HUES6 (cell line): ENCODE measurements at regions not wholly inside any gene's neighbourhood (a gene's known extent, or its start where the extent isn't known, plus 50 kb on each side); places are given as distances from the start of the nearest gene placed in this dataset.

Experiments
- H3K27ac ChIP-seq: 2 replicates; pipeline ENCODE4 v1.7.0; 2013; ENCODE audit warnings: low read depth, mild to moderate bottlenecking, low read length, inconsistent platforms
- H3K27me3 ChIP-seq: 2 replicates; pipeline ENCODE4 v1.6.1; 2013; ENCODE audit warnings: low read length; ENCODE audit not compliant: control insufficient read depth, insufficient read depth
- H3K36me3 ChIP-seq: 2 replicates; pipeline ENCODE4 v1.6.1; 2013; ENCODE audit warnings: low read length; ENCODE audit not compliant: control insufficient read depth, insufficient read depth
- H3K4me1 ChIP-seq: 2 replicates; pipeline ENCODE4 v1.6.1; 2013; ENCODE audit warnings: low read length; ENCODE audit not compliant: control insufficient read depth, insufficient read depth
- H3K4me3 ChIP-seq: 2 replicates; pipeline ENCODE4 v1.5.1; 2013; ENCODE audit warnings: low read depth, low read length
- H3K9ac ChIP-seq: one replicate; pipeline ENCODE4 v1.6.1; 2013; ENCODE audit warnings: mild to moderate bottlenecking, low read length
- H3K9me3 ChIP-seq: 2 replicates; pipeline ENCODE4 v1.6.1; 2013; ENCODE audit warnings: low read depth, low read length; ENCODE audit not compliant: control insufficient read depth, insufficient read depth

GRCh38 chr7:67552738-67553137 is 556.1 kb downstream of the TYW1 start:
- H3K9ac ChIP-seq: no peak overlapping the region
- no peaks in the 10 kb centered on the region for H3K36me3 ChIP-seq
- H3K4me3 ChIP-seq: no peak overlapping the region
- no peaks in the 10 kb centered on the region for H3K9me3 ChIP-seq
- no peaks in the 10 kb centered on the region for H3K4me1 ChIP-seq
- H3K27ac ChIP-seq: no peak overlapping the region
- peaks cover 3% of the 10 kb centered on the region; the same call in 1 of the 2 replicates for H3K27me3 ChIP-seq

GRCh38 chr7:67553378-67553777 is 556.7 kb downstream of the TYW1 start:
- Histone ChIP-seq H3K9me3 (no peaks in the 10 kb centered on the region), H3K4me3 (no peak overlapping the region), H3K27ac (no peak overlapping the region), H3K36me3 (no peaks in the 10 kb centered on the region), H3K4me1 (no peaks in the 10 kb centered on the region), H3K9ac (no peak overlapping the region), H3K27me3 (peaks cover 3% of the 10 kb centered on the region; the same call in 1 of the 2 replicates)

- Histone ChIP-seq H3K4me1 (no peaks in the 10 kb centered on the region), H3K27ac (no peak overlapping the region), H3K27me3 (peaks cover 3% of the 10 kb centered on the region; the same call in 1 of the 2 replicates), H3K9ac (no peak overlapping the region), H3K4me3 (no peak overlapping the region), H3K36me3 (no peaks in the 10 kb centered on the region), H3K9me3 (peaks cover 13% of the 10 kb centered on the region; the same call in 1 of the 2 replicates)
These were observed 558.4 kb downstream of the TYW1 start for GRCh38 chr7:67554986-67555385.

GRCh38 chr7:67564959-67565358 is 568.3 kb downstream of the TYW1 start:
- Histone ChIP-seq H3K27me3 (no peaks in the 10 kb centered on the region), H3K4me1 (no peaks in the 10 kb centered on the region), H3K4me3 (no peak overlapping the region), H3K36me3 (no peaks in the 10 kb centered on the region), H3K27ac (no peak overlapping the region), H3K9me3 (peaks cover 9% of the 10 kb centered on the region), H3K9ac (no peak overlapping the region)

- no peaks in the 10 kb centered on the region for H3K27me3 ChIP-seq
- peaks cover 13% of the 10 kb centered on the region; the same call in 1 of the 2 replicates for H3K9me3 ChIP-seq
- H3K4me3 ChIP-seq: no peak overlapping the region
- no peak overlapping the region for H3K27ac ChIP-seq
- H3K9ac ChIP-seq: no peak overlapping the region
- H3K4me1 ChIP-seq: no peaks in the 10 kb centered on the region
- no peaks in the 10 kb centered on the region for H3K36me3 ChIP-seq
These were observed 569.5 kb downstream of the TYW1 start for GRCh38 chr7:67566101-67566500.

- Histone ChIP-seq H3K27me3 (no peaks in the 10 kb centered on the region), H3K9me3 (peaks cover 34% of the 10 kb centered on the region), H3K4me1 (no peaks in the 10 kb centered on the region), H3K4me3 (no peak overlapping the region), H3K36me3 (no peaks in the 10 kb centered on the region), H3K27ac (no peak overlapping the region), H3K9ac (no peak overlapping the region)
These were observed 574.5 kb downstream of the TYW1 start for GRCh38 chr7:67571026-67571545.

GRCh38 chr7:67573639-67574038 is 577.0 kb downstream of the TYW1 start:
- Histone ChIP-seq H3K27ac (no peak overlapping the region), H3K4me1 (no peaks in the 10 kb centered on the region), H3K4me3 (no peak overlapping the region), H3K27me3 (no peaks in the 10 kb centered on the region), H3K9me3 (peaks cover 34% of the 10 kb centered on the region), H3K36me3 (no peaks in the 10 kb centered on the region), H3K9ac (no peak overlapping the region)

- Histone ChIP-seq H3K27me3 (no peaks in the 10 kb centered on the region), H3K9me3 (peaks cover 11% of the 10 kb centered on the region), H3K4me3 (no peak overlapping the region), H3K27ac (no peak overlapping the region), H3K4me1 (no peaks in the 10 kb centered on the region; the same call in 1 of the 2 replicates), H3K36me3 (no peaks in the 10 kb centered on the region), H3K9ac (no peak overlapping the region)
These were observed 592.0 kb downstream of the TYW1 start for GRCh38 chr7:67588631-67589030.

GRCh38 chr7:67589183-67589582 is 592.5 kb downstream of the TYW1 start:
- no peak overlapping the region for H3K27ac ChIP-seq
- H3K9me3 ChIP-seq: peaks cover 7% of the 10 kb centered on the region; the same call in 1 of the 2 replicates
- peaks cover 5% of the 10 kb centered on the region; the same call in 1 of the 2 replicates for H3K4me1 ChIP-seq
- no peak overlapping the region for H3K4me3 ChIP-seq
- H3K9ac ChIP-seq: no peak overlapping the region
- no peaks in the 10 kb centered on the region for H3K36me3 ChIP-seq
- no peaks in the 10 kb centered on the region for H3K27me3 ChIP-seq

GRCh38 chr7:67590649-67591048 is 594.0 kb downstream of the TYW1 start:
- Histone ChIP-seq H3K27ac (no peak overlapping the region), H3K4me3 (no peak overlapping the region), H3K4me1 (peaks cover 5% of the 10 kb centered on the region; the same call in 1 of the 2 replicates), H3K9ac (no peak overlapping the region), H3K9me3 (peaks cover 4% of the 10 kb centered on the region; the same call in 1 of the 2 replicates), H3K36me3 (no peaks in the 10 kb centered on the region), H3K27me3 (peaks cover 4% of the 10 kb centered on the region; the same call in 1 of the 2 replicates)

- H3K36me3 ChIP-seq: no peaks in the 10 kb centered on the region
- no peak overlapping the region for H3K4me3 ChIP-seq
- peaks cover 4% of the 10 kb centered on the region; the same call in 1 of the 2 replicates for H3K27me3 ChIP-seq
- H3K27ac ChIP-seq: no peak overlapping the region
- no peak overlapping the region for H3K9ac ChIP-seq
- H3K4me1 ChIP-seq: peaks cover 5% of the 10 kb centered on the region; the same call in 1 of the 2 replicates
- H3K9me3 ChIP-seq: no peaks in the 10 kb centered on the region
These were observed 597.2 kb downstream of the TYW1 start for GRCh38 chr7:67593794-67594193.
